ENCODE measurements at regions not wholly inside any gene's neighbourhood (a gene's known extent, or its start where the extent isn't known, plus 50 kb on each side); places are given as distances from the start of the nearest gene placed in this dataset.
"Not testable (repeated sequence)": the region's sequence is repeated elsewhere in the genome, so short reads cannot be mapped to it uniquely, and the experiment has no call there.

DNA sequence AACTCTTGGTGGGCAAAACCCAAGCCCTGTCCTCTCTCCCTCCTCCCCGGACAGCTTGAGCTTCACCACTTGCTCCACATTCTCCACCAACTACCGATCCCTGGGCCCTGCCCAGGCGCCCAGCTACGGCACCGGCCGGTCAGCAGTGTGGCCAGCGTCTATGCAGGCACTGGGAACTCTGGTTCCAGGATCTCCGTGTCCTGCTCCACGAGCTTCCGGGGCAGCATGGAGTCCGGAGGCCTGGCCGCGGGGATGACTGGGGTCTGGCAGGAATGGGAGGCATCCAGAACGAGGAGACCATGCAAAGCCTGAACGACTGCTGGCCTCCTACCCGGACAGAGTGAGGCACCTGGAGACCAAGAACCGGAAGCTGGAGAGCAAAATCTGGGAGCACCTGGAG, 68.9 kb upstream of the RTL6 start:
- no peak for TF ChIP-seq CTCF (IDR thresholded peaks at IDR 0.05; ENCODE audit: low read depth, low read length)
- no peak for DNase-seq (ENCODE audit: low read depth in 2 of 2)
- H3K4me3 ChIP-seq (replicated peaks in 1 of 2; ENCODE audit: low read depth in 2 of 2, low read length in 2 of 2): no peak overlapping the region

DNA sequence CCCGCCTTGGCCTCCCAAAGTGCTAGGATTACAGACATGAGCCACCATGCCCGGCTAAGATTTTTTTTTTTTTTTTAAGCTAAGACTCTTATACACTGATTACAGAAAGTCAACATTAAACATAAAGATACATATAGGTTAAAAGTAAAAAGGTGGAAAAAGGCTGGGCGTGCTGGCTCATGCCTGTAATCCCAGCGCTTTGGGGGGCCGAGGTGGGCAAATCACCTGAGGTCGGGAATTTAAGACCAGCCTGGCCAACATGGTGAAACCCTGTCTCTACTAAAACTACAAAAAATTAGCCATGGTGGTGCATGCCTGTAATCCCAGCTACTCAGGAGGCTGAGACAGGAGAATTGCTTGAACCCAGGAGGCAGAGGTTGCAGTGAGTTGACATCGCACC, 64.6 kb upstream of the RTL6 start:
- DNase-seq (ENCODE audit: low read depth in 2 of 2); H3K4me3 ChIP-seq (replicated peaks in 1 of 2; ENCODE audit: low read depth in 2 of 2, low read length in 2 of 2): not testable (repeated sequence)

GRCh38 chr22:44561139-44561840, 63.3 kb upstream of the RTL6 start:
- TF ChIP-seq CTCF (IDR thresholded peaks at IDR 0.05; ENCODE audit: low read depth, low read length): no peak
- H3K4me3 ChIP-seq (replicated peaks in 1 of 2; ENCODE audit: low read depth in 2 of 2, low read length in 2 of 2): no peak overlapping the region
- DNase-seq (ENCODE audit: low read depth in 2 of 2): no peak

GRCh38 chr22:44558671-44559070, 60.6 kb upstream of the RTL6 start:
- H3K4me3 ChIP-seq (replicated peaks in 1 of 2; ENCODE audit: low read depth in 2 of 2, low read length in 2 of 2): not testable (repeated sequence)
- peak; percentile 61 to 84 for DNase-seq (ENCODE audit: low read depth in 2 of 2)

GRCh38 chr22:44557872-44558271, 59.8 kb upstream of the RTL6 start:
- H3K4me3 ChIP-seq (replicated peaks in 1 of 2; ENCODE audit: low read depth in 2 of 2, low read length in 2 of 2); DNase-seq (ENCODE audit: low read depth in 2 of 2): not testable (repeated sequence)

DNA sequence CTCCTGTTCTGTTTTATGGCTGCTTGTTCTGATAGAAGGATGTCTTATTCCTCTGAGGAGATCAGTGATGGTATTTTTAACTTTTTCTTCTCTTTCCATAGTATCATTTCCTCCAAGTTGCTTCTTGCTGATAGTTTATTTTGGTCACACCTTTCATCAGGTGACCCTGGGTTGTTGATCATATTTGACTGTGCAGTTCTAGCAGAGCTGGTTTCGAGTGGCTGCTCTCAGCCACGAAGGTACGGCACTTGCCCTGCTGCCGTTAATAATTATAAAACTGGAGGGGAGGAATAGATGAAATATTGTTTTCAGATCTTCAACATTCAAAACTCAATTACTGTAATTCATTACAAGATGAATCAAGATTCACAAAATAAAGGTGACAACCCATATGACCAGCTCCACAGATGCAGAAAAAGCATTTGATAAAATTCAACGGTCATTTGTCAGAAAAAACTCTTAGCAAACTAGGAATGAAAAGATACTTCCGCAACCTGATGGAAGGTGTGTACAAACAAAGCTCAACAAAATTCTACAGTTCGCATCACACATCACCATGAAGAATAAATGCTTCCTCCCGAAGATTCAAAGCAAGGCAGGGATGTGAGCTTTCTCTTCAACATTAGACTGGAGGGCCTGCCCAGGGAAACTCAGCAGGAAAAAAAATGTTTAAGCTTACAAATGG, 59.2 kb upstream of the RTL6 start:
- H3K4me3 ChIP-seq (replicated peaks in 1 of 2; ENCODE audit: low read depth in 2 of 2, low read length in 2 of 2): no peak overlapping the region
- no peak for TF ChIP-seq CTCF (IDR thresholded peaks at IDR 0.05; ENCODE audit: low read depth, low read length)

DNA sequence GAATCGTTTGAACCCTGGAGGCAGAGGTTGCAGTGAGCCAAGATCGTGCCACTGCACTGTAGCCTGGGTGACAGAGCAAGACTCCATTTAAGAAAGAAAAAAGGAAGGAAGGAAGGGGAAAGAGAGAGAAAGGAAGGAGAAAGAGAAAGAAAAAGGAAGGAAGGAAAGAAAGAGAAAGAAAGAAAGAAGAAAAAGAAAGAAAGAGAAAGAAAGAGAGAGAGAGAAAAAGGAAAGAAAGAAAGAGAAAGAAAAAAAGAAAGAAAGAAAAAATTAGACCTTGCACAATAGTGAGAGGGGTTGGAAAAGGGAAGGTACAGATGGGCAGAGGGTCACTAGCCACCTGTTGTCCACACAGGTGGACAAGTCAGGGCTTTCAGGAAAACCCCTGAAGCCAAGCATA, 57.6 kb upstream of the RTL6 start:
- TF ChIP-seq CTCF (IDR thresholded peaks at IDR 0.05; ENCODE audit: low read depth, low read length): no peak
- DNase-seq (ENCODE audit: low read depth in 2 of 2): no peak
- H3K4me3 ChIP-seq (replicated peaks in 1 of 2; ENCODE audit: low read depth in 2 of 2, low read length in 2 of 2): no peak overlapping the region

More for the DNA sequence above, 59.2 kb upstream of the RTL6 start:
- DNase-seq (ENCODE audit: low read depth in 2 of 2): no peak

DNA sequence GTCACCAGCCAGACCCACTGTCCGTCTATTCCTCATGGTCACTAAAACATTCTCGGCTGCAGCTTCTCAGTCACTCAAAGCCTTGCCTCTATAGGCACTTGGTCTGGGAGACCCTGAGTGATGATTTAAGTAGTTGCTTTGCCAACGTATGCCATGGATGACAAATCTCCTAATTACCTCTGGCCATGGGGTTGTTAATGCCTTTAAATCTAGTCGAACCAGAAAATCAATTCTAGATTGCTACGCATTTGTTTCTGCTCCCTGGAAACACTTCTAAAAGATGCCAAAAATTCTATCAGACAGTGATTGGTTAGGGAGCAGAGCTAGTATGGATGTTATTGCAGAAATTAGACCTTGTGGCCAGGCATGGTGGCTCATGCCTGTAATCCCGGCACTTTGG, 57.0 kb upstream of the RTL6 start:
- TF ChIP-seq CTCF (IDR thresholded peaks at IDR 0.05; ENCODE audit: low read depth, low read length): no peak
- DNase-seq (ENCODE audit: low read depth in 2 of 2): no peak

More for the DNA sequence above, 57.0 kb upstream of the RTL6 start:
- no peak overlapping the region for H3K4me3 ChIP-seq (replicated peaks in 1 of 2; ENCODE audit: low read depth in 2 of 2, low read length in 2 of 2)
